ENCODE measurements at regions not wholly inside any gene's neighbourhood (a gene's known extent, or its start where the extent isn't known, plus 50 kb on each side); places are given as distances from the start of the nearest gene placed in this dataset.

DNA sequence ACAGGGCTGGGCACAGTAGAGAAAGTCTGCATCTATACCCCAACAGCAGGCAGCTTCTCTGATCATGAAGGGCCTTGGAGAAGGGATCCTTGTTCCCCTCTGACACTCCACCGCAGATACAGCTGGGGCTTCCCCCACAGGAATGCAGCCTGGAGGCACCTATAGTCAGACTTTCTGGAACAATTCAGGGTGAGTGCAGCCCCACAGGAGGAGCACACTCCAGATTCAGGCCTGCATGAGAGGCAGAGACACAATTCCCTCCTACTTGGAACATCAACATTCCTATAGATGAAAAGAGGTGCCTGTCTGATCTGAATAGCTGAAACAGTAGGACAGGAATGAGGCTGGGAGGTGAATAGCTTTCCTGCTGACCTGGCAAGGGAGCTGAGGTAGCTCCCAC lies 1298.0 kb upstream of the CNTN5 start:
- H3K4me3 ChIP-seq, result no peak overlapping the region
- H3K4me1 ChIP-seq, result no peaks in the 10 kb centered on the region
- no peak overlapping the region for H3K9ac ChIP-seq
- TF ChIP-seq Cebpa-rat (IDR thresholded peaks at IDR 0.05), result no peak
- H3K36me3 ChIP-seq, result no peaks in the 10 kb centered on the region
- no peak overlapping the region for H3K4me2 ChIP-seq
- H3K27ac ChIP-seq, result no peak overlapping the region
- H3K9me3 ChIP-seq, result peaks cover 4% of the 10 kb centered on the region
- H4K20me1 ChIP-seq, result no peaks in the 10 kb centered on the region
- H3K27me3 ChIP-seq, result no peaks in the 10 kb centered on the region

DNA sequence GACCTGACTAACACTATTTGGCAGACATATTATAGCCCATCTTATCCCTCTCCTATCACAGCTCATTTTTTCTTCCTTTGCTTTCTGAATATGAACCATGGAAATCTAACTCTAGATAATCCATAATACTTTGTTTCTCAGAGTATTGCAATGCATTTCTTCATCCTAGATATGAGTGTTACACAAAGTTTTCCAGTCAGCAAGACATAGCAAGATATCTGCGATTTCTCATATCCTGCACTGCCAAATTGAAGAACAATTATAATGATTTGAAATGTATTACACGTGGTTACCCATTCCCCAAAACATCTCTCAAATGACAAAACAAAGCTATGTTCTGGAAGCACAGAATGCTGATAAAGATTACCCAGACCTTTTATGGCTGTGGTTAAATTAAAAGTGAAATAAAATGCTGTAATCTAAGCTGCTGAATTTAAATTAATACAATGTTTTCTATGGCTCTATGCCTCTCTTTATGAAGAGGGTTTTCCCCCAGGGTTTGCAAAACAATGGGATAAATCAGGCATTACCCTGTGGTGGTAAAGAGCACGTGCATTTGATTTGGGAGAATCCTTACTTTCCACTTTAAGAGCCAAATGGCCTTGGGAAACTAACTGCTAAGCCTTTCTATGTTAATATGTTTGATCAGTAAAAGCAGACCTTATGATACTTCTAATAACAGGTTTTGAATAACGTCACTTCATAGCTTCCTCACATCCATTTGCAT lies 1291.0 kb upstream of the CNTN5 start:
- TF ChIP-seq Cebpa-rat (IDR thresholded peaks at IDR 0.05), result no peak
- Histone ChIP-seq H3K4me2 (no peak overlapping the region), H3K27me3 (no peaks in the 10 kb centered on the region), H3K27ac (no peak overlapping the region), H3K36me3 (no peaks in the 10 kb centered on the region), H3K9me3 (no peaks in the 10 kb centered on the region; the same call in 1 of the 2 replicates), H3K4me3 (no peak overlapping the region), H3K4me1 (no peaks in the 10 kb centered on the region), H3K9ac (no peak overlapping the region), H4K20me1 (no peaks in the 10 kb centered on the region)

DNA sequence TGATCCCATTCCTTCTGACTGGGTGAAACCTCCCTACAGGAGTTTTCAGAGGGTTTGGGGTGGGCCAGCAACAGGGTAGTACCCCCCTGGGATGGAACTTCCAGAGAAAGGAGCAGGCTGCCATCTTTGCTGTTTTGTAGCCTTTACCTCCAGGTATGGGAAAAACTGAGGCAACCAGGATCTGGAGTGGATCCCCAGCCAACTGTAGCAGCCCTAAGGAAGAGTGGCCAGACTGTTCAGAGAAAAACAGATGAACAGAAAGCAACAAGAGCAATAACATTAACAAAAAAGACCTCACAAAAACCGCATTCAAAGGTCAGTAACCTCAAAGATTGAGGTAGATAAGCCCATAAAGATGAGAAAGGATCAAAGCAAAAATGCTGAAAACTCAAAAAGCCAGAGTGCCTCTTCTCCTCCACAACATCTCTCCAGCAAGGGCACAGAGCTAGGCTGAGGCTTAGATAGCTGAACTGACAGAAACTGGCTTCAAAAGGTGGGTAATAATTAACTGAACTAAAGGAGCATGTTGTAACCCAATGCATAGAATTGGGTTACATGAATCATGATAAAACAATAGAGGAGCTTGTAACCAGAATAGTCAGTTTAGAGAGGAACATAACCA lies 1288.6 kb upstream of the CNTN5 start:
- no peak overlapping the region for H3K4me3 ChIP-seq
- H3K4me2 ChIP-seq, result no peak overlapping the region
- H3K4me1 ChIP-seq, result no peaks in the 10 kb centered on the region
- no peaks in the 10 kb centered on the region for H3K36me3 ChIP-seq
- no peaks in the 10 kb centered on the region for H3K27me3 ChIP-seq
- no peaks in the 10 kb centered on the region for H4K20me1 ChIP-seq
- H3K9ac ChIP-seq, result no peak overlapping the region
- H3K27ac ChIP-seq, result no peak overlapping the region
- H3K9me3 ChIP-seq, result no peaks in the 10 kb centered on the region
- no peak for TF ChIP-seq Cebpa-rat (IDR thresholded peaks at IDR 0.05)

DNA sequence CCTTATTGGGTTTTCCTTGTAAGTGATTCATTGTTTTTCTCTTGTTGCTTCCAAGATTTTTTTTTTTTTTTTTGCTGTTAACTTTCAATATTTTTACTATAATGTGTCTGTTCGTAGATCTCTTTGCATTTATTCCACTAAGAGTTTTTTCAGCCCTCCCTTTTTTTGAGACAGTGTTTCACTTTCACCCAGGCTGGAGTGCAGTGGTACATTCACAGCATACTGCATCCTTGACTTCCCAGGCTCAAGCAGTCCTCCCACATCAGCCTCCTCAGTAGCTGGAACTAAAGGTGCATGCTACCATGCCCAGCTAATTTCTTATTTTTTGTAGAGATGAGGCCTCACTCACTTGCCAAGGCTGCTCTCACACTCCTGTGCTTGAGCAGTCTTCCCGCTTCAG lies 1282.0 kb upstream of the CNTN5 start:
- peaks cover 6% of the 10 kb centered on the region; the same call in 1 of the 2 replicates for H3K4me1 ChIP-seq
- no peak for TF ChIP-seq Cebpa-rat (IDR thresholded peaks at IDR 0.05)
- H3K4me3 ChIP-seq, result no peak overlapping the region
- no peaks in the 10 kb centered on the region for H3K36me3 ChIP-seq
- H3K4me2 ChIP-seq, result no peak overlapping the region
- H3K27me3 ChIP-seq, result no peaks in the 10 kb centered on the region
- no peaks in the 10 kb centered on the region for H4K20me1 ChIP-seq
- H3K27ac ChIP-seq, result no peak overlapping the region
- H3K9me3 ChIP-seq, result 0 out of 2 replicates have a peak, but pooled peaks cover 4% of the 10 kb centered on the region
- no peak overlapping the region for H3K9ac ChIP-seq

DNA sequence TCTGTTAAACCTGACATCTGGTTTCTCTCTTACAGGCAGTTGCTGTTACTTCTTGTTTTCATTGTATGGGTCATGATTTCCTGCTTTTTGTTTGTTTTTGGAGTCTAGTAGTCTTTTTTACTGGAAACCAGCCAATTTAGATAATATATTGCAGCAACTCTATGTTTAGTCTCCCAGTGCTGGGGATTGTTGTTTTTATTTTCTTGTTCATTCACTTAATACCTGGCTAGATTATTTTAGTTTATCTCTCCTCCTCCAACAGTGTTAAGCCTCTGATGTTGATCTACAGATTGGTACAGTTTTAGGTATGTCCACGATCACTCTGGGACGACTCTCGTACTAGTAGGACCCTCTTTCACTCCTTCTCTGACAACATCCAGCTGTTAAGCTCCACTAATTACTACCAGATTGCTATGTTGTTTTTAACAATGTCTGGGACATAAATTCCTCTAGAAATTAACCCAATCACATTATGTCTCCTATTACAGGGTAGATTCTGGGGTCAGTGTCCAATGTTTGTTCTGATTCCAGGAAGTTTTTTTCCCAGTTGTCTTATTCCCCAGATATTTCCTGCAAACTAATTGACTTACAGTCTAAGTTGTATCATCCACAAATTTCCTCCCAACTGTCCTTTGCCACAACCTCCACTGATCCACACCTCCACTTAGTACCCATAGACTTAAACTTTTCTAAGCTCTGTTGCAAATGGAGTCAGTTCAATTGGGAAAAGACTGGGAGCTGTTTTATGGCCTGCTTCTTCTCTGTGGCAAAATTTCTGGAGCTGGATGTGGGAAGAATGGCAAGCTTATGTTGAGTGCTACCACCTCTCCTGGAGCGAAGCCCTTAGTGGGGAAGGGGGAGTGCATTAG lies 1280.6 kb upstream of the CNTN5 start:
- H4K20me1 ChIP-seq, result no peaks in the 10 kb centered on the region
- peaks cover 4% of the 10 kb centered on the region; the same call in 1 of the 2 replicates for H3K9me3 ChIP-seq
- H3K36me3 ChIP-seq, result no peaks in the 10 kb centered on the region
- no peak overlapping the region for H3K4me2 ChIP-seq
- H3K4me1 ChIP-seq, result peaks cover 6% of the 10 kb centered on the region; the same call in 1 of the 2 replicates
- TF ChIP-seq Cebpa-rat (IDR thresholded peaks at IDR 0.05), result no peak
- no peak overlapping the region for H3K9ac ChIP-seq
- no peak overlapping the region for H3K4me3 ChIP-seq
- H3K27me3 ChIP-seq, result no peaks in the 10 kb centered on the region
- no peak overlapping the region for H3K27ac ChIP-seq

DNA sequence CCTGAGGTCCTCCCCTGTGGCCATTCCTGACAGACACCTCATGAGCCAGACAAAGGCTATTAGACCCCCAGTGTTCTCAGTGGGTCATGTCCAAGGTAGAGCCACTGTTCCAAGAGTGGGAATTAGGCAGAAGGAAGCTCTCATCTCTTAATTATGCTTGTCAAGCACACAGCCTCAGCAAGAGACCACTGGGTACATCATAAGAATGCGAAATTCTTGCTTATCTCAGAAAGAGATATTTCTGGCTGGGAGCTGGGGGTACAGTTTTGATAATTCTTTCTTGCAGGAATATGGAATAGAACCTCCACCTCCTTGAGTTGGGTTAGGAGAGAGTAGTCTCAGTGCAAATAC lies 1280.0 kb upstream of the CNTN5 start:
- Histone ChIP-seq H3K4me1 (peaks cover 6% of the 10 kb centered on the region; the same call in 1 of the 2 replicates), H3K27me3 (no peaks in the 10 kb centered on the region), H3K4me3 (no peak overlapping the region), H3K9ac (no peak overlapping the region), H3K27ac (no peak overlapping the region), H3K9me3 (peaks cover 8% of the 10 kb centered on the region; the same call in 1 of the 2 replicates), H4K20me1 (no peaks in the 10 kb centered on the region), H3K4me2 (no peak overlapping the region), H3K36me3 (no peaks in the 10 kb centered on the region)
- no peak for TF ChIP-seq Cebpa-rat (IDR thresholded peaks at IDR 0.05)

DNA sequence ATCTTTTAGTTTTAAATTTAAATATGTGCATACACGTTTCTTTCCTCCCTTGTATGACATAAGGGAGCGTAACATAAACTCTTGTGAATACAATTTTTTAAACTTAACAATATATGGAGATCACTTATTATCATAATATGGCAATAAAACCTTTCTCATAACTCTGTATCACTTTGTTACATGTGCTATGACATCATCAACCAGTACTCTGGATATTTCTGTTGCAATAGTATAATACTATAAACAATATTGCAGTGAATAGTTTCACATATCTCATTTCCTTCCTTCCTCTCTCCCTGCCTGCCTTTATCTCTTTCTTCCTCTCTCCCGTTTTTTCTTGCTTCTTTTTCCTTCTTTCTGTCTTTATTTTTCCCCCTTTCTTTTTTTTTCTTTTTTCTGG lies 1278.0 kb upstream of the CNTN5 start:
- no peaks in the 10 kb centered on the region for H3K27me3 ChIP-seq
- no peak overlapping the region for H3K9ac ChIP-seq
- H3K9me3 ChIP-seq, result peaks cover 11% of the 10 kb centered on the region; the same call in 1 of the 2 replicates
- no peaks in the 10 kb centered on the region for H3K36me3 ChIP-seq
- H4K20me1 ChIP-seq, result no peaks in the 10 kb centered on the region
- H3K27ac ChIP-seq, result peak overlapping the region; percentile 22; the same call in 1 of the 2 replicates
- TF ChIP-seq Cebpa-rat (IDR thresholded peaks at IDR 0.05), result no peak
- H3K4me3 ChIP-seq, result no peak overlapping the region
- no peak overlapping the region for H3K4me2 ChIP-seq
- peaks cover 6% of the 10 kb centered on the region; the same call in 1 of the 2 replicates for H3K4me1 ChIP-seq

DNA sequence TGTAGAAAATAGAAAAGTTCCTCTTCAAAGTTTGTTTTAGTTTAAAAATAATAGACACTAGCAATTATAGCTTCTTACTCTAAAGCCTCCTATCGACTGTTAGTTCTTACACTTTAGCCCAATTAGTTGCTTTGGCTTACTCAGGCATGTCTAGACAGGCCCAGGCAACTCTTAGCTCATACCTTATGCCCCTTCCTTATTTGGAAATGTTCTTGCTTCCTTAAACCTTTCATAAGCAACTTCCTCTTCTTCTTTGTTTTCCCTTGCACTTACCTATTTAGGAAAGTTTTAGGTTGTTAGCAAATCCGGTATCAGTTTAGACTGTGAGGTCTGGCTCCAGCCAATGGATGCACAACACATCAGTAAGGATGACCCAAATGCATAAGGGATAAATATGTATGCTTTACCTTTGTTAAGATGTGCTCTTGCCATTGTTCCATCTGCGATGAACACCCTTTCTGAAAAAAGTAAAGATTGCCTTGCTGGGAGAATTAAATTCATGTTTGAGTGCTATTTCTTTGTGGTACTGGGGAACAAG lies 1277.5 kb upstream of the CNTN5 start:
- H3K27me3 ChIP-seq, result no peaks in the 10 kb centered on the region
- H3K4me2 ChIP-seq, result no peak overlapping the region
- H3K27ac ChIP-seq, result peak overlapping the region; percentile 22; the same call in 1 of the 2 replicates
- H4K20me1 ChIP-seq, result no peaks in the 10 kb centered on the region
- peaks cover 6% of the 10 kb centered on the region; the same call in 1 of the 2 replicates for H3K4me1 ChIP-seq
- peaks cover 11% of the 10 kb centered on the region; the same call in 1 of the 2 replicates for H3K9me3 ChIP-seq
- H3K4me3 ChIP-seq, result no peak overlapping the region
- no peaks in the 10 kb centered on the region for H3K36me3 ChIP-seq
- no peak overlapping the region for H3K9ac ChIP-seq
- no peak for TF ChIP-seq Cebpa-rat (IDR thresholded peaks at IDR 0.05)

DNA sequence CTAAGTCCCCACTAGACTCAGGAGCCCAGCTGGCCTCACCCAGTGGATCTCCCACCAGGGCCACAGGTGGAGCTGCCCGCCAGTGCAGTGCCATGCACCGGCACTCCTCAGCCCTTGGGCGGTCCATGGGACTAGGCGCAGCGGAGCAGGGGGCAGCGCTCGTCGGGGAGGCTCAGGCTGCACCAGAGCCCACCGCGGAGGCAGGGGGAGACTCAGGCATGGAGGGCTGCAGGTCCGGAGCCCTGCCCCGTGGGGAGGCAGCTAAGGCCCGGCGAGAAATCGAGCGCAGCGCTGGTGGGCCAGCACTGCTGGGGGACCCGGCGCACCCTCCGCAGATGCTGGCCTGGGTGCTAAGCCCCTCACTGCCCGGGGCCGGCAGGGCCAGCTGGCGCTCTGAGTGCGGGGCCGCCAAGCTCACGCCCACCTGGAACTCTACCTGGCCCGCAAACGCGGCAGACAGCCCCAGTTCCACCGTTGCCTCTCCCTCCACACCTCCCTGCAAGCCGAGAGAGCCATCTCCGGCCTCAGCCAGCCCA lies 1275.2 kb upstream of the CNTN5 start:
- Histone ChIP-seq H4K20me1 (no peaks in the 10 kb centered on the region), H3K4me2 (no peak overlapping the region), H3K4me3 (no peak overlapping the region), H3K27ac (no peak overlapping the region), H3K9ac (no peak overlapping the region), H3K4me1 (peaks cover 6% of the 10 kb centered on the region; the same call in 1 of the 2 replicates), H3K9me3 (peaks cover 11% of the 10 kb centered on the region; the same call in 1 of the 2 replicates), H3K27me3 (no peaks in the 10 kb centered on the region), H3K36me3 (no peaks in the 10 kb centered on the region)
- TF ChIP-seq Cebpa-rat (IDR thresholded peaks at IDR 0.05), result no peak

Measured in BLaER1 (cell line).